Activated CD8-positive, alpha-beta T cell treated with anti-CD3 and anti-CD28 coated beads for 36 hours (primary cell): ENCODE measurements at regions not wholly inside any gene's neighbourhood (a gene's known extent, or its start where the extent isn't known, plus 50 kb on each side); places are given as distances from the start of the nearest gene placed in this dataset.
"Not testable (repeated sequence)": the region's sequence is repeated elsewhere in the genome, so short reads cannot be mapped to it uniquely, and the experiment has no call there.

Experiments
- ATAC-seq: fragments of 200-7000 bp; cut with Tn5 transposase; one replicate; pipeline ENCODE4 v1.10.0; 2021; ENCODE audit warnings: mild to moderate bottlenecking, moderate library complexity
- CTCF ChIA-PET: fragments of 350-600 bp; sonication (Branson Sonifier 250); formaldehyde crosslinking; loops from one replicate; lab custom pipeline; 2021; ENCODE audit warnings: antibody characterized with exemption; lab: Charles Lee
- POLR2A ChIA-PET: fragments of 350-600 bp; sonication (Branson Sonifier 250); formaldehyde crosslinking; loops from one replicate; lab custom pipeline; 2021; ENCODE audit warnings: antibody characterized with exemption; lab: Charles Lee
- DNase-seq: peaks from one replicate; pipeline ENCODE4 v3.0.0-alpha.2; 2020
- H3K27ac Mint-ChIP-seq: one replicate; pipeline ENCODE4 v1.8.0; 2021; ENCODE audit warnings: mild to moderate bottlenecking, mixed read lengths
- H3K27me3 Mint-ChIP-seq: one replicate; pipeline ENCODE4 v1.8.0; 2021; ENCODE audit warnings: mixed read lengths
- H3K36me3 Mint-ChIP-seq: one replicate; pipeline ENCODE4 v1.8.0; 2021; ENCODE audit warnings: low read depth, mixed read lengths
- H3K4me1 Mint-ChIP-seq: one replicate; pipeline ENCODE4 v1.8.0; 2021; ENCODE audit warnings: low read depth, mixed read lengths
- H3K4me3 Mint-ChIP-seq: one replicate; pipeline ENCODE4 v1.8.0; 2021; ENCODE audit warnings: mild to moderate bottlenecking, moderate library complexity, mixed read lengths
- H3K9me3 Mint-ChIP-seq: one replicate; pipeline ENCODE4 v1.8.0; 2021; ENCODE audit warnings: mixed read lengths
- intact Hi-C: fragments of 100-400 bp; cut with micrococcal nuclease; formaldehyde crosslinking; loops from one replicate; pipeline ENCODE4 v1.10.0; 2022
- TF ChIP-seq, protein P1 (sequence below): fragments of 200-600 bp; IDR thresholded peaks from one replicate; pipeline ENCODE4 v1.8.0; 2022; ENCODE audit warnings: antibody characterized with exemption, mild to moderate bottlenecking

DNA sequence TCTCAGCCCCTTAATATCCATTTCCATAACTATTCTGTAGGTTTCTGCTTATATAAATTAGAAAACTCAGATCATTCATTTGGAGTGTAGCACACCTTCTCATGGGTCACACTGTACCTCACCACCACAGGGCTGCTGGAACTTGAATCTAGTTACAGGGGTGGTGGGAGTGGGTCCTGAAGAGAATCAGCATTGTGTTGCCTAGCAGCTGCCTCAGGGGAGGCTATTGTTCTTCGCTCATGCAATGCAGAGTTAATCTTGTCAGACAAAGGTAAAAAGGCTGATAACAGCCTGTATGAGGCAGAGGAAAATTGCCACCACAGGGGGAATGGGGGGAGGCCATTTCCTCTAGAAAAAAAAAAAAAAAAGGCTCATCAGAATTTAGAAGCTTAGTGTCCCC is 496.0 kb upstream of the ADGRB3 start:
- peaks cover 19% of the 10 kb centered on the region for H3K9me3 Mint-ChIP-seq
- H3K4me3 Mint-ChIP-seq, result no peak overlapping the region
- POLR2A ChIA-PET, result no interaction called here
- CTCF ChIA-PET, result no interaction called here
- H3K27me3 Mint-ChIP-seq, result no peaks in the 10 kb centered on the region
- DNase-seq, result no peak
- H3K27ac Mint-ChIP-seq, result no peak overlapping the region
- H3K4me1 Mint-ChIP-seq, result no peaks in the 10 kb centered on the region
- no peaks in the 10 kb centered on the region for H3K36me3 Mint-ChIP-seq
- intact Hi-C loops, result no loop called here
- TF ChIP-seq, protein P1, sequence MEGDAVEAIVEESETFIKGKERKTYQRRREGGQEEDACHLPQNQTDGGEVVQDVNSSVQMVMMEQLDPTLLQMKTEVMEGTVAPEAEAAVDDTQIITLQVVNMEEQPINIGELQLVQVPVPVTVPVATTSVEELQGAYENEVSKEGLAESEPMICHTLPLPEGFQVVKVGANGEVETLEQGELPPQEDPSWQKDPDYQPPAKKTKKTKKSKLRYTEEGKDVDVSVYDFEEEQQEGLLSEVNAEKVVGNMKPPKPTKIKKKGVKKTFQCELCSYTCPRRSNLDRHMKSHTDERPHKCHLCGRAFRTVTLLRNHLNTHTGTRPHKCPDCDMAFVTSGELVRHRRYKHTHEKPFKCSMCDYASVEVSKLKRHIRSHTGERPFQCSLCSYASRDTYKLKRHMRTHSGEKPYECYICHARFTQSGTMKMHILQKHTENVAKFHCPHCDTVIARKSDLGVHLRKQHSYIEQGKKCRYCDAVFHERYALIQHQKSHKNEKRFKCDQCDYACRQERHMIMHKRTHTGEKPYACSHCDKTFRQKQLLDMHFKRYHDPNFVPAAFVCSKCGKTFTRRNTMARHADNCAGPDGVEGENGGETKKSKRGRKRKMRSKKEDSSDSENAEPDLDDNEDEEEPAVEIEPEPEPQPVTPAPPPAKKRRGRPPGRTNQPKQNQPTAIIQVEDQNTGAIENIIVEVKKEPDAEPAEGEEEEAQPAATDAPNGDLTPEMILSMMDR, result no peak
- no peak for ATAC-seq

DNA sequence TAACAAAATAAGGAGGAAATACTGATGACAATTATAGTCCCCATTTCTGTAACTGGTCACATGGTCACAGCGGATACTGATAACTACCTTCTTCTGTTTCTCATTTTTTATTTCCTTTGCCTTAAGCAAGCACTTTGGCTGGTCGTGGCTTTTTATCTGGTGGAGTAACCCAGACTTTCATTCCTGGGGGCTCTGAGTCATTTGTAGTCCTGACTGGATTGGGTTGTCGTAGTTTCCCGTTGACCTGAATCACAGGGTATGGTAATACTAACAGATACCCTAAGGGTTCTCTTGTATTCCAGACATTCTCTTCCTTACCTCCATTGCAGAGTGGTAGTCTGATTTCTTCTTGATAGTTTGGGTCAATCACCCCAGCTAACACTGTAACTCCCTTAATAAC is 500.3 kb upstream of the ADGRB3 start:
- Mint-ChIP-seq H3K4me1 (no peaks in the 10 kb centered on the region), H3K4me3 (no peak overlapping the region), H3K27me3 (no peaks in the 10 kb centered on the region), H3K27ac (no peak overlapping the region), H3K9me3 (peaks cover 12% of the 10 kb centered on the region), H3K36me3 (no peaks in the 10 kb centered on the region)
- intact Hi-C loops, result no loop called here
- no peak for DNase-seq
- TF ChIP-seq, protein P1, result no peak
- ChIA-PET CTCF (no interaction called here), POLR2A (no interaction called here)
- ATAC-seq, result no peak

DNA sequence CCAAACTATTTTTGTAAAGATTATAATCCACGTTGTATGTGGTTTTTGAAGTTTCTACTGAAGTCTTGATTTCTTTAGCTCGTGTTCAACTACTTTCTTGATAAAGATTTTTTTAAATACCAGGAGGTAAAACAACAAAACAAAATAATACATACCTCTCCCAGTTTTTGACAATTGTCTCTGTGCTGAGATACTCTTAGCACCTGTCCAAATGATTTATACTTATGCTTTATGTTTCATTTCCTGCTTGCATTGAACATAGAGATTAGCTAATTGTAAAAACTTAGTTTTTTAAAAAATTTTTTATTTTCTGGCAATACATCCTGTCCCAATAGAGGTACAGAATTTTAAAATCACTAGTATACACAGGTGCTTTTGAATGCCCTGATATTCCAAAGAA is 506.9 kb upstream of the ADGRB3 start:
- ChIA-PET CTCF (no interaction called here), POLR2A (no interaction called here)
- ATAC-seq (no peak), DNase-seq (no peak)
- H3K4me1 Mint-ChIP-seq, result no peaks in the 10 kb centered on the region
- no peak overlapping the region for H3K27ac Mint-ChIP-seq
- no peaks in the 10 kb centered on the region for H3K27me3 Mint-ChIP-seq
- no peak overlapping the region for H3K4me3 Mint-ChIP-seq
- peaks cover 5% of the 10 kb centered on the region for H3K9me3 Mint-ChIP-seq
- TF ChIP-seq, protein P1, result no peak
- no peaks in the 10 kb centered on the region for H3K36me3 Mint-ChIP-seq
- intact Hi-C loops, result no loop called here

DNA sequence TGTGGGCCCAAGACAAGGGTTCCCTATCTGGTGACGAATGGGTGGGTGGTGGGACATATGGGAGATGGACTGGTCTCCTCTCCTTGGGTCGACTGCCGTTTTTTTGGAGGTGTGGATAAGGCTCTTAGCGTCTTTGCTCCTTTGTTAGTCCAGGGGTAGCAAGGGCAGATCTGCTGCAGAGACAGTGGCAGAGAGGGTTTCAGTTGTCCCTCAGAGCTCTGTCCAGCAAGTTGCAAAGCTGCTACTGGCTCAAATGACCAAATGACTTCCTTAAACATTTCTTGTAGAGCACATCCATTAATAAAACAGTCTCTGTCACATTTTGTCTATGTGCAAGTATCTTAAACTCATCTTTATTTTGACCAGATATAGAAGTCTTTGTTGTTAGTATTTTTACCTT is 508.0 kb upstream of the ADGRB3 start:
- DNase-seq, result no peak
- POLR2A ChIA-PET, result no interaction called here
- Mint-ChIP-seq H3K27ac (no peak overlapping the region), H3K27me3 (no peaks in the 10 kb centered on the region), H3K4me1 (no peaks in the 10 kb centered on the region), H3K4me3 (no peak overlapping the region), H3K36me3 (no peaks in the 10 kb centered on the region), H3K9me3 (peaks cover 9% of the 10 kb centered on the region)
- no peak for ATAC-seq
- TF ChIP-seq, protein P1, result no peak
- intact Hi-C loops, result no loop called here
- CTCF ChIA-PET, result no interaction called here

DNA sequence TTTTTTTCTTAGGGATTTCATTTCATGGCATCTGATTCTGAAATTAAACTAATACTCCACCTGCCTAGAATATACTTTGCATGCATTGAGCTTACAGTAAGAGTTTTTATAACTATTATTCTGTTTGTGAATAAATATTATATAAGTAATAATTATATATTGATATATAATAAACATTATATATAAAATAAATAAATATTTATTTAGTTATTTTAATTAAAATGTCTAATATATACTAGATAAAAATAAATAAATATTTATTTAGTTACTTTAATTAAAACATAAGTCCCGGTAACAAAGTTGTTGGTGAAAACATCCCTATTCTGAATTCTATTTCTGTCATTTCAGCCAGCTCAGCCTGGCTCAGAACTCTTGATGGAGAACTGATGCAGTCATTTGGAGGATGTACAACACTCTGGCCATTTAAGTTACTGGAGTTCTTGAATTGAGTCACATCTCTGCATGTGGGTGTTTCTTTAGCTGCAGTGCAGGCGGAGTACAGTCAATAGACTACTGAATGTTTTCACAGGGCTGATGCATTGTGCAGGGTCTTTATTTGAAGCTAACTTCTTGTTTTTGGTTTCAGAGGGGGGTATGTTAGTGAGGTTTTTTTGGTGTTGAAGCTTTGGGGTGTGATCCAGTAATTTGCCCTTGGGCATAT is 508.9 kb upstream of the ADGRB3 start:
- peaks cover 11% of the 10 kb centered on the region for H3K9me3 Mint-ChIP-seq
- no peaks in the 10 kb centered on the region for H3K4me1 Mint-ChIP-seq
- intact Hi-C loops, result no loop called here
- no peaks in the 10 kb centered on the region for H3K36me3 Mint-ChIP-seq
- ChIA-PET POLR2A (interaction anchor here (0.9 kb wide), 1 partner anchor 11 kb away, joined by 3 read pairs; no protein-coding TSS in a partner anchor), CTCF (no interaction called here)
- TF ChIP-seq, protein P1, result no peak
- H3K27ac Mint-ChIP-seq, result no peak overlapping the region
- no peak for DNase-seq
- no peaks in the 10 kb centered on the region for H3K27me3 Mint-ChIP-seq
- ATAC-seq, result no peak
- no peak overlapping the region for H3K4me3 Mint-ChIP-seq

DNA sequence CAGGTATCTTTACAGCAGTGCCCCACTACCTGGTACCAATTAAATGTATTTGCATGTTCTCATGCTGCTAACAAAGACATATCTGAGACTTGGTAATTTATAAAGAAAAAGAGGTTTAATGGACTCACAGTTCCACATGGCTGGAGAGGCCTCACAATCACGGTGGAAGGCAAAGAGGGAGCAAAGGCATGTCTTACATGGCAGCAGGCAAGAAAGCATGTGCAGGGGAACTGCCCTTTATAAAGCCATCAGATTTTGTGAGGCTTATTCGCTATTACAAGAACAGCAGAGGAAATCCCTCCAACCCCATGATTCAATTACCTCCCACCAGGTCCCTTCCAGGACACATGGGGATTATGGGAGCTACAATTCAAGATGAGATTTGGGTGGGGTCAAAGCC is 512.1 kb upstream of the ADGRB3 start:
- POLR2A ChIA-PET, H3K36me3 Mint-ChIP-seq, CTCF ChIA-PET, H3K4me1 Mint-ChIP-seq, DNase-seq, ATAC-seq, H3K27ac Mint-ChIP-seq, H3K27me3 Mint-ChIP-seq, intact Hi-C loops, H3K4me3 Mint-ChIP-seq: not testable (repeated sequence)
- peaks cover 15% of the 10 kb centered on the region for H3K9me3 Mint-ChIP-seq
